WTC11 (cell line): ENCODE measurements at regions not wholly inside any gene's neighbourhood (a gene's known extent, or its start where the extent isn't known, plus 50 kb on each side); places are given as distances from the start of the nearest gene placed in this dataset.

Experiments
- ATAC-seq: fragments of 200-7000 bp; cut with Tn5 transposase; 2 replicates; pipeline ENCODE4 v1.10.0; 2021; ENCODE audit warnings: mild to moderate bottlenecking, moderate library complexity
- CTCF ChIA-PET: fragments of 300-600 bp; sonication (Branson Sonifier 250); formaldehyde crosslinking; loops from one replicate; lab custom pipeline; 2021; ENCODE audit warnings: antibody characterized with exemption; lab: Charles Lee
- POLR2A ChIA-PET: fragments of 350-600 bp; sonication (Branson Sonifier 250); formaldehyde crosslinking; loops from one replicate; lab custom pipeline; 2021; ENCODE audit warnings: antibody characterized with exemption; lab: Charles Lee
- DNase-seq: peaks from one replicate; pipeline ENCODE4 v3.0.0; 2021; ENCODE audit warnings: low spot score
- H3K27ac Mint-ChIP-seq: 2 replicates; pipeline ENCODE4 v1.8.0; 2021; ENCODE audit warnings: mixed read lengths
- H3K27me3 Mint-ChIP-seq: 2 replicates; pipeline ENCODE4 v1.8.0; 2021; ENCODE audit warnings: low read depth, mild to moderate bottlenecking, moderate library complexity, mixed read lengths
- H3K36me3 Mint-ChIP-seq: 2 replicates; pipeline ENCODE4 v1.8.0; 2021; ENCODE audit warnings: mixed read lengths
- H3K4me1 Mint-ChIP-seq: 2 replicates; pipeline ENCODE4 v1.8.0; 2022; ENCODE audit warnings: mixed read lengths
- H3K4me3 Mint-ChIP-seq: 2 replicates; pipeline ENCODE4 v1.8.0; 2021; ENCODE audit warnings: mild to moderate bottlenecking, moderate library complexity, mixed read lengths
- H3K9me3 Mint-ChIP-seq: 2 replicates; pipeline ENCODE4 v1.8.0; 2021; ENCODE audit warnings: mixed read lengths
- ESRRA ChIP-seq: sonication (generic); formaldehyde crosslinking; IDR thresholded peaks from 2 replicates; pipeline ENCODE4 v1.8.1; 2022; ENCODE audit warnings: mild to moderate bottlenecking, missing genetic modification reagents, borderline replicate concordance
- GABPB1 ChIP-seq: sonication (generic); formaldehyde crosslinking; IDR thresholded peaks from 2 replicates; pipeline ENCODE4 v1.8.1; 2023; ENCODE audit warnings: mild to moderate bottlenecking, missing genetic modification reagents
- GTF2I ChIP-seq: fragments of 250-450 bp; sonication (Bioruptor Pico); conservative IDR thresholded peaks from 2 replicates; pipeline ENCODE4 v1.4.0; 2021; ENCODE audit warnings: mild to moderate bottlenecking
- OVOL2 ChIP-seq: fragments of 250-450 bp; sonication (Bioruptor Pico); IDR thresholded peaks from 2 replicates; pipeline ENCODE4 v1.9.0; 2021; ENCODE audit warnings: mild to moderate bottlenecking, borderline replicate concordance
- PRRX2 ChIP-seq: fragments of 250-450 bp; sonication (Bioruptor Pico); IDR thresholded peaks from 2 replicates; pipeline ENCODE4 v1.8.0; 2021; ENCODE audit warnings: mild to moderate bottlenecking
- SMAD4 ChIP-seq: sonication (generic); formaldehyde crosslinking; IDR thresholded peaks from 2 replicates; pipeline ENCODE4 v1.8.0; 2022; ENCODE audit warnings: mild to moderate bottlenecking, missing genetic modification reagents
- ZNF671 ChIP-seq: fragments of 250-450 bp; sonication (Bioruptor Pico); IDR thresholded peaks from 2 replicates; pipeline ENCODE4 v1.8.0; 2021; ENCODE audit warnings: mild to moderate bottlenecking
- TF ChIP-seq, protein P1 (sequence below): sonication (generic); formaldehyde crosslinking; IDR thresholded peaks from 2 replicates; pipeline ENCODE4 v1.8.0; 2022; ENCODE audit warnings: mild to moderate bottlenecking, missing genetic modification reagents
- TF ChIP-seq, protein P2 (sequence below): fragments of 250-450 bp; sonication (Bioruptor Pico); IDR thresholded peaks from 2 replicates; pipeline ENCODE4 v1.9.0; 2021; ENCODE audit warnings: mild to moderate bottlenecking
- TF ChIP-seq, protein P3 (sequence below): fragments of 250-450 bp; sonication (Bioruptor Pico); IDR thresholded peaks from 2 replicates; pipeline ENCODE4 v1.9.0; 2021; ENCODE audit warnings: mild to moderate bottlenecking, borderline replicate concordance
- TF ChIP-seq, protein P4 (sequence below): fragments of 200-600 bp; IDR thresholded peaks from 2 replicates; pipeline ENCODE4 v1.8.0; 2022; ENCODE audit warnings: antibody characterized with exemption
- TF ChIP-seq, protein P5 (sequence below): sonication (generic); formaldehyde crosslinking; IDR thresholded peaks from 2 replicates; pipeline ENCODE4 v1.8.1; 2022; ENCODE audit warnings: mild to moderate bottlenecking, missing genetic modification reagents, moderate library complexity, borderline replicate concordance
- TF ChIP-seq, protein P6 (sequence below): sonication (generic); formaldehyde crosslinking; IDR thresholded peaks from 2 replicates; pipeline ENCODE4 v1.8.0; 2023; ENCODE audit warnings: missing genetic modification reagents

DNA sequence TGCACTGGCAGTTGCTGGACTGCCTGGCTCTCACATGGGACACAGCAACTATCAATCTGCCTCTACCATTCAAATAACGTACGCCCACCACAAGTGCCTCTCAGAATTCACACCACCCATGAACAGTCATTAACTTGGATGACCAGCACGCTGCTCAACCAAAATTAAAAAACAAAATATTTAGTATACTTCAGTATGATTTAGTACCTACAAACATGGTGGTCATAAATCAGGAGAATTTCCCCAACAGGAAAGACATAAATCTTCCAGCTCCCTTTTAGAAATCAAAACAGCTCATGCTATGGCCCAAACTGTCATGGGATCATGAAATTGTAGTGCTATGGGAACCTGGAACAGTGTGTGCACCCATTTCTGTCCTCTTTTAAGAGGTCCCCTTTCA is 317.4 kb upstream of the ETAA1 start:
- no peak overlapping the region for H3K27ac Mint-ChIP-seq
- peaks cover 23% of the 10 kb centered on the region for H3K9me3 Mint-ChIP-seq
- CTCF ChIA-PET, result no interaction called here
- POLR2A ChIA-PET, result no interaction called here
- H3K36me3 Mint-ChIP-seq, result no peaks in the 10 kb centered on the region; the same call in 1 of the 2 replicates
- no peaks in the 10 kb centered on the region for H3K27me3 Mint-ChIP-seq
- H3K4me1 Mint-ChIP-seq, result no peaks in the 10 kb centered on the region
- no peak overlapping the region for H3K4me3 Mint-ChIP-seq
- no peak for TF ChIP-seq PRRX2 (CRISPR knock-in tag)
- no peak for TF ChIP-seq GABPB1 (CRISPR knock-in tag)
- TF ChIP-seq, protein P1, sequence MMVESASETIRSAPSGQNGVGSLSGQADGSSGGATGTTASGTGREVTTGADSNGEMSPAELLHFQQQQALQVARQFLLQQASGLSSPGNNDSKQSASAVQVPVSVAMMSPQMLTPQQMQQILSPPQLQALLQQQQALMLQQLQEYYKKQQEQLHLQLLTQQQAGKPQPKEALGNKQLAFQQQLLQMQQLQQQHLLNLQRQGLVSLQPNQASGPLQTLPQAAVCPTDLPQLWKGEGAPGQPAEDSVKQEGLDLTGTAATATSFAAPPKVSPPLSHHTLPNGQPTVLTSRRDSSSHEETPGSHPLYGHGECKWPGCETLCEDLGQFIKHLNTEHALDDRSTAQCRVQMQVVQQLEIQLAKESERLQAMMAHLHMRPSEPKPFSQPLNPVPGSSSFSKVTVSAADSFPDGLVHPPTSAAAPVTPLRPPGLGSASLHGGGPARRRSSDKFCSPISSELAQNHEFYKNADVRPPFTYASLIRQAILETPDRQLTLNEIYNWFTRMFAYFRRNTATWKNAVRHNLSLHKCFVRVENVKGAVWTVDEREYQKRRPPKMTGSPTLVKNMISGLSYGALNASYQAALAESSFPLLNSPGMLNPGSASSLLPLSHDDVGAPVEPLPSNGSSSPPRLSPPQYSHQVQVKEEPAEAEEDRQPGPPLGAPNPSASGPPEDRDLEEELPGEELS, result no peak
- ATAC-seq (no peak), DNase-seq (no peak)

DNA sequence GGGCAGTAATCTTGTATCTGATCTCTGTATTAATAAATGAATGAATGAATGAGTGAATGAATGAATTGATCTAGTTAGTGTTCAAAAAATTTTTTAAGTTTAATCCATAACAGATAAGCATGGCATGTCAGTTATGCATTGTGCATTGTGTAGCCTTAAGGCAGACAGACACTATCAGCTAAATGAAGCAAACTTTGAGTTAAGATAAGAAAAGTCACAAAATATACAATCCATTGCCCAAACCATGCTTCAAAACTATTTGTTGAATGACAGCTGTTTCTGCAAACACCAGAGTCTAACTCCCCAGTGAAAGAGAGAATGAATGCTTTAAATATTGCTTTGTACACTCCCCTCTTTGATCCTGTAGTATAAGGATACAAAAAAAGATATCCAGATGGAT is 314.3 kb upstream of the ETAA1 start:
- Mint-ChIP-seq H3K4me1 (no peaks in the 10 kb centered on the region), H3K27ac (no peak overlapping the region), H3K27me3 (no peaks in the 10 kb centered on the region), H3K36me3 (no peaks in the 10 kb centered on the region; the same call in 1 of the 2 replicates), H3K4me3 (no peak overlapping the region), H3K9me3 (peaks cover 23% of the 10 kb centered on the region)
- POLR2A ChIA-PET, result no interaction called here
- CTCF ChIA-PET, result no interaction called here
- ATAC-seq (no peak), DNase-seq (no peak)
- TF ChIP-seq, protein P2, sequence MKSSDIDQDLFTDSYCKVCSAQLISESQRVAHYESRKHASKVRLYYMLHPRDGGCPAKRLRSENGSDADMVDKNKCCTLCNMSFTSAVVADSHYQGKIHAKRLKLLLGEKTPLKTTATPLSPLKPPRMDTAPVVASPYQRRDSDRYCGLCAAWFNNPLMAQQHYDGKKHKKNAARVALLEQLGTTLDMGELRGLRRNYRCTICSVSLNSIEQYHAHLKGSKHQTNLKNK (CRISPR knock-in tag), result no peak
- TF ChIP-seq, protein P3, sequence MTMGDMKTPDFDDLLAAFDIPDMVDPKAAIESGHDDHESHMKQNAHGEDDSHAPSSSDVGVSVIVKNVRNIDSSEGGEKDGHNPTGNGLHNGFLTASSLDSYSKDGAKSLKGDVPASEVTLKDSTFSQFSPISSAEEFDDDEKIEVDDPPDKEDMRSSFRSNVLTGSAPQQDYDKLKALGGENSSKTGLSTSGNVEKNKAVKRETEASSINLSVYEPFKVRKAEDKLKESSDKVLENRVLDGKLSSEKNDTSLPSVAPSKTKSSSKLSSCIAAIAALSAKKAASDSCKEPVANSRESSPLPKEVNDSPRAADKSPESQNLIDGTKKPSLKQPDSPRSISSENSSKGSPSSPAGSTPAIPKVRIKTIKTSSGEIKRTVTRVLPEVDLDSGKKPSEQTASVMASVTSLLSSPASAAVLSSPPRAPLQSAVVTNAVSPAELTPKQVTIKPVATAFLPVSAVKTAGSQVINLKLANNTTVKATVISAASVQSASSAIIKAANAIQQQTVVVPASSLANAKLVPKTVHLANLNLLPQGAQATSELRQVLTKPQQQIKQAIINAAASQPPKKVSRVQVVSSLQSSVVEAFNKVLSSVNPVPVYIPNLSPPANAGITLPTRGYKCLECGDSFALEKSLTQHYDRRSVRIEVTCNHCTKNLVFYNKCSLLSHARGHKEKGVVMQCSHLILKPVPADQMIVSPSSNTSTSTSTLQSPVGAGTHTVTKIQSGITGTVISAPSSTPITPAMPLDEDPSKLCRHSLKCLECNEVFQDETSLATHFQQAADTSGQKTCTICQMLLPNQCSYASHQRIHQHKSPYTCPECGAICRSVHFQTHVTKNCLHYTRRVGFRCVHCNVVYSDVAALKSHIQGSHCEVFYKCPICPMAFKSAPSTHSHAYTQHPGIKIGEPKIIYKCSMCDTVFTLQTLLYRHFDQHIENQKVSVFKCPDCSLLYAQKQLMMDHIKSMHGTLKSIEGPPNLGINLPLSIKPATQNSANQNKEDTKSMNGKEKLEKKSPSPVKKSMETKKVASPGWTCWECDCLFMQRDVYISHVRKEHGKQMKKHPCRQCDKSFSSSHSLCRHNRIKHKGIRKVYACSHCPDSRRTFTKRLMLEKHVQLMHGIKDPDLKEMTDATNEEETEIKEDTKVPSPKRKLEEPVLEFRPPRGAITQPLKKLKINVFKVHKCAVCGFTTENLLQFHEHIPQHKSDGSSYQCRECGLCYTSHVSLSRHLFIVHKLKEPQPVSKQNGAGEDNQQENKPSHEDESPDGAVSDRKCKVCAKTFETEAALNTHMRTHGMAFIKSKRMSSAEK, result no peak
- TF ChIP-seq OVOL2 (CRISPR knock-in tag), result no peak
- no peak for TF ChIP-seq ESRRA (CRISPR knock-in tag)
- no peak for TF ChIP-seq GTF2I (CRISPR knock-in tag)
- TF ChIP-seq, protein P4, sequence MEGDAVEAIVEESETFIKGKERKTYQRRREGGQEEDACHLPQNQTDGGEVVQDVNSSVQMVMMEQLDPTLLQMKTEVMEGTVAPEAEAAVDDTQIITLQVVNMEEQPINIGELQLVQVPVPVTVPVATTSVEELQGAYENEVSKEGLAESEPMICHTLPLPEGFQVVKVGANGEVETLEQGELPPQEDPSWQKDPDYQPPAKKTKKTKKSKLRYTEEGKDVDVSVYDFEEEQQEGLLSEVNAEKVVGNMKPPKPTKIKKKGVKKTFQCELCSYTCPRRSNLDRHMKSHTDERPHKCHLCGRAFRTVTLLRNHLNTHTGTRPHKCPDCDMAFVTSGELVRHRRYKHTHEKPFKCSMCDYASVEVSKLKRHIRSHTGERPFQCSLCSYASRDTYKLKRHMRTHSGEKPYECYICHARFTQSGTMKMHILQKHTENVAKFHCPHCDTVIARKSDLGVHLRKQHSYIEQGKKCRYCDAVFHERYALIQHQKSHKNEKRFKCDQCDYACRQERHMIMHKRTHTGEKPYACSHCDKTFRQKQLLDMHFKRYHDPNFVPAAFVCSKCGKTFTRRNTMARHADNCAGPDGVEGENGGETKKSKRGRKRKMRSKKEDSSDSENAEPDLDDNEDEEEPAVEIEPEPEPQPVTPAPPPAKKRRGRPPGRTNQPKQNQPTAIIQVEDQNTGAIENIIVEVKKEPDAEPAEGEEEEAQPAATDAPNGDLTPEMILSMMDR, result no peak
- TF ChIP-seq, protein P5, sequence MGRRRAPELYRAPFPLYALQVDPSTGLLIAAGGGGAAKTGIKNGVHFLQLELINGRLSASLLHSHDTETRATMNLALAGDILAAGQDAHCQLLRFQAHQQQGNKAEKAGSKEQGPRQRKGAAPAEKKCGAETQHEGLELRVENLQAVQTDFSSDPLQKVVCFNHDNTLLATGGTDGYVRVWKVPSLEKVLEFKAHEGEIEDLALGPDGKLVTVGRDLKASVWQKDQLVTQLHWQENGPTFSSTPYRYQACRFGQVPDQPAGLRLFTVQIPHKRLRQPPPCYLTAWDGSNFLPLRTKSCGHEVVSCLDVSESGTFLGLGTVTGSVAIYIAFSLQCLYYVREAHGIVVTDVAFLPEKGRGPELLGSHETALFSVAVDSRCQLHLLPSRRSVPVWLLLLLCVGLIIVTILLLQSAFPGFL (CRISPR knock-in tag), result no peak
- TF ChIP-seq SMAD4 (CRISPR knock-in tag), result no peak
- TF ChIP-seq, protein P6, sequence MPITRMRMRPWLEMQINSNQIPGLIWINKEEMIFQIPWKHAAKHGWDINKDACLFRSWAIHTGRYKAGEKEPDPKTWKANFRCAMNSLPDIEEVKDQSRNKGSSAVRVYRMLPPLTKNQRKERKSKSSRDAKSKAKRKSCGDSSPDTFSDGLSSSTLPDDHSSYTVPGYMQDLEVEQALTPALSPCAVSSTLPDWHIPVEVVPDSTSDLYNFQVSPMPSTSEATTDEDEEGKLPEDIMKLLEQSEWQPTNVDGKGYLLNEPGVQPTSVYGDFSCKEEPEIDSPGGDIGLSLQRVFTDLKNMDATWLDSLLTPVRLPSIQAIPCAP (CRISPR knock-in tag), result no peak
- TF ChIP-seq ZNF671 (CRISPR knock-in tag), result no peak
